Right atrium auricular region (tissue), 2 donors: ENCODE measurements at regions not wholly inside any gene's neighbourhood (a gene's known extent, or its start where the extent isn't known, plus 50 kb on each side); places are given as distances from the start of the nearest gene placed in this dataset.

Experiments used
- DNase-seq: peaks from one replicate; pipeline ENCODE4 v3.0.0-alpha.2; 2019; ENCODE audit warnings: low spot score
- H3K27ac ChIP-seq, 2 donors: fragments of 200-600 bp; sonication (generic); 1 replicate in 1 of 2; 2 replicates in 1 of 2; pipeline ENCODE4 v1.5.1; 2016 to 2019
- H3K27me3 ChIP-seq, 2 donors: fragments of 200-600 bp; sonication (generic); one replicate each; pipeline versions ENCODE4 v1.5.1 to v1.6.0; 2017 to 2019
- H3K36me3 ChIP-seq: fragments of 200-600 bp; sonication (generic); one replicate; pipeline ENCODE4 v1.5.1; 2016
- H3K4me1 ChIP-seq, 2 donors: fragments of 200-600 bp; sonication (generic); one replicate each; pipeline versions ENCODE4 v1.5.1 to v1.6.0; 2017 to 2019
- H3K4me3 ChIP-seq, 2 donors: fragments of 200-600 bp; sonication (generic); 1 replicate in 1 of 2; 2 replicates in 1 of 2; pipeline ENCODE4 v1.5.1; 2017 to 2019; ENCODE audit warnings: mild to moderate bottlenecking in 1 of 2, moderate library complexity in 1 of 2
- H3K9me3 ChIP-seq, 2 donors: fragments of 200-600 bp; sonication (generic); one replicate each; pipeline ENCODE4 v1.5.1; 2019
- CTCF ChIP-seq, 2 donors: fragments of 200-600 bp; sonication (generic); IDR thresholded peaks; one replicate each; pipeline ENCODE4 v1.5.1; 2019; ENCODE audit warnings: antibody characterized with exemption in 2 of 2

- no peak for DNase-seq
- Histone ChIP-seq H3K4me3 (no peak overlapping the region), H3K9me3 (no peaks in the 10 kb centered on the region), H3K4me1 (no peaks in the 10 kb centered on the region), H3K36me3 (peaks cover 11% of the 10 kb centered on the region), H3K27me3 (no peaks in the 10 kb centered on the region), H3K27ac (no peak overlapping the region)
- TF ChIP-seq CTCF (IDR thresholded peaks at IDR 0.05): no peak
These were observed 80.4 kb downstream of the NOC3L start for GRCh38 chr10:94282369-94282768.
